ENCODE measurements at regions not wholly inside any gene's neighbourhood (a gene's known extent, or its start where the extent isn't known, plus 50 kb on each side); places are given as distances from the start of the nearest gene placed in this dataset.

DNA sequence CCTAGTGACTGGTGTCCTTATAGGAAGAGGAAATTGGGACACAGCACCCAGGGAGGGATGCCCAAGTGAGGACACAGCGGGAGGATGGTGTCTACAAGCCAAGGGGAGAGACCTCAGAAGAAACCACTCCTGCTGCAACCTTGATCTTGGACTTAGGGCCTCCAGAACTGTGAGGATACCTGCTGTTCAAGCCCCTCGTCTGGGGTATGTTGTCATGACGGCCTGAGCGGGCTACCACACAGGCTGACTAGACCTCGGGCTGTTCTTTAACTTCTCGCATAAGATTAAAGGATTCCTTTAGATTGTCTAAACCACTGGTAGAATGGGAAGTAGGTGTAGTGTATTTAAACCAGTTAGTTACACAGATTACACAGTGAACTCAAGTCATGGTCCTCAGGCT, 138.3 kb downstream of the ASB1 start:
- TF ChIP-seq POLR2A (IDR thresholded peaks at IDR 0.05) (no peak), POLR2AphosphoS5 (IDR thresholded peaks at IDR 0.05) (no peak)
- TF ChIP-seq, protein P1, sequence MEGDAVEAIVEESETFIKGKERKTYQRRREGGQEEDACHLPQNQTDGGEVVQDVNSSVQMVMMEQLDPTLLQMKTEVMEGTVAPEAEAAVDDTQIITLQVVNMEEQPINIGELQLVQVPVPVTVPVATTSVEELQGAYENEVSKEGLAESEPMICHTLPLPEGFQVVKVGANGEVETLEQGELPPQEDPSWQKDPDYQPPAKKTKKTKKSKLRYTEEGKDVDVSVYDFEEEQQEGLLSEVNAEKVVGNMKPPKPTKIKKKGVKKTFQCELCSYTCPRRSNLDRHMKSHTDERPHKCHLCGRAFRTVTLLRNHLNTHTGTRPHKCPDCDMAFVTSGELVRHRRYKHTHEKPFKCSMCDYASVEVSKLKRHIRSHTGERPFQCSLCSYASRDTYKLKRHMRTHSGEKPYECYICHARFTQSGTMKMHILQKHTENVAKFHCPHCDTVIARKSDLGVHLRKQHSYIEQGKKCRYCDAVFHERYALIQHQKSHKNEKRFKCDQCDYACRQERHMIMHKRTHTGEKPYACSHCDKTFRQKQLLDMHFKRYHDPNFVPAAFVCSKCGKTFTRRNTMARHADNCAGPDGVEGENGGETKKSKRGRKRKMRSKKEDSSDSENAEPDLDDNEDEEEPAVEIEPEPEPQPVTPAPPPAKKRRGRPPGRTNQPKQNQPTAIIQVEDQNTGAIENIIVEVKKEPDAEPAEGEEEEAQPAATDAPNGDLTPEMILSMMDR (IDR thresholded peaks at IDR 0.05 in 8 of 11, conservative IDR thresholded peaks at IDR 0.05 in 3 of 11): no peak

Measured in spleen (tissue), 7 donors.